GOT3 (cell line): ENCODE measurements at regions not wholly inside any gene's neighbourhood (a gene's known extent, or its start where the extent isn't known, plus 50 kb on each side); places are given as distances from the start of the nearest gene placed in this dataset.

Experiments used
- DNase-seq: peaks from one replicate; lab custom pipeline; 2025; ENCODE audit warnings: mixed read lengths; lab: John Stamatoyannopoulos, UW

- no peak for DNase-seq
Observed at GRCh38 chr12:124630791-124631313, 63.4 kb upstream of the NCOR2 start.

DNA sequence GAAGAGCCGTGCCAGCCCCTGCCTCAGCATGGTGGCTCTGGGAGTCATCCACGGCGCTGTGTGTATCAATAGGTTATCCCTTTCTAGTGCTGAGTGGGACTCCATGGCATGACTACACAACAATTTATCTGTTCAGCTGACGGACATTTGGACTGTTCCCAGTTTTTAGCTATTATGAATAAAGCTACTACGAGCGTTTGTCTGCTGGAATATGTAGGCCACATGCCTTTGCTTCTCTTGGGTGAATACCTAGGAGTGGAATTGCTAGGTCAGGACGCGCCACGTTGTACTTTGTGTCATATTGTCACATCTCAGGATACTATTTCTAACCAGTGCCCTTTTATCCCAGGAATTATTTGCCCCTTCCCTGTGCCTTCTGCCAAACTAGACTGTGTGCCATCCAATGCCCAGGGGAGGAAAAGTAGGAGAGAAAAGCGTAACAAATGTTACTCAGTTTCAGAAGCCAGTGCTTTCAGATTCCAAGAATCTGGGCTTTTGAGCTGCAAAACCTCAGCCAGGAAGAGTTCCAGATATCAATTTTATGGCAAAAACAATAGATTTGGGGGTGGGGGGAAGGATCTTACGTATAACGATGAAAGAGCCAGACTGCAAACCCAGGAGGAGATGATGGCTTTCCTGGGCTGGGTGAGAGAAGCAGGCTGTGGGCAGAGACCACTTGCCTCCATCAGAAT, 62.5 kb upstream of the NCOR2 start:
- DNase-seq = no peak

- no peak for DNase-seq
Observed at GRCh38 chr12:124629117-124629516, 61.7 kb upstream of the NCOR2 start.

DNA sequence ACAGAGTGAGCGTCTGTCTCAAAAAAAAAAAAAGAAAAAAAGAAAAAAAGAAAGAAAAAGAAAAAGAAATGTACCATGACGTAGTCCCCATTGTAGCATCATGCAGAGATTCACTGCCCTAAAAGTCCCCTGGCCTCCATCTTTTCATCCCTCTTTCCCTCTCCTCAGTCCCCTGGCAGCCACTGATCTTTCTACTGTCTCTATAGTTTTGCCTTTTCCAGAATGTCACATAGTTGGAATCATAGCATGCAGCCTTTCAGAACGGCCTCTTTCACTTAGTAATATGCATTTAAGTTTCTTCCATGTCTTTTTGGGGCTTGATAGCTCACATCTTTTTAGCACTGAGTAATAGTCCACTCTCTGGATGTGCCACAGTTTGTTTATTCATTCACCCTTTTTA, 60.5 kb upstream of the NCOR2 start:
- no peak for DNase-seq

GRCh38 chr12:124626971-124627411, 59.6 kb upstream of the NCOR2 start:
- DNase-seq = peak; percentile 13

- DNase-seq = peak; percentile 67
Observed at GRCh38 chr12:124625867-124626675, 58.7 kb upstream of the NCOR2 start.

- no peak for DNase-seq
Observed at GRCh38 chr12:124624823-124625222, 57.4 kb upstream of the NCOR2 start.

DNA sequence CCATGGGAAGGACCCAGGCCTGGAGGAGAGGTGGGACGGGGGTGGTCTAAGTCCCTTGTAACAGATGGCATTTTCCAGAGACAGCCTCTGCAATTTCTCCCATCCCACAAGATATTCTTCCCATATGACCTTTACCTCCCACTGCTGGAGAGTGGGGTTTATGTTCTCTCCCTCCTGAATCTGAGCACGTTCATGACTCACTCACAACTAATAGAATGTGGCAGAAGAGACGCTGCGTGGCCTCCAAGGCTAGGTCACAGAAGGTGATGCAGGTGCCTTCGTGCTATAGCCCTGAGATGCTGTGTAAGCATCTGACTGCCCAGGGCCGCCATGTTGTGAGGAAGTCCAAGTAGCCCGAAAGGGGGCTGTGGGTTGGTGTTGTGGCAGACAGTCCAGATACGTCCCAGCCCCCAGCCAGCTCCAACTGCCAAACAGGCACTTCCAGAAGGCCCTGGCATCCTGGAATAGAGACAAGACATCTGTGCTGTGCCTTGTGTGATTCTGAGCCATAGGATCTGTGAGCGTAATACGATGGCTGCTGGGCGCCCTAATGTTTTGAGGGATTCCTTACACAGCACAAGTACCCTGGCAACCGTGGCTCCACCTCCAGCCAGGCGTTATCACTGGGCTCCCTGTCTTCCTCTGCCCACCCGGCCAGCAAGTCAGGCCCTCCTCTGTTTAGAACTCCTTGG, 56.1 kb upstream of the NCOR2 start:
- DNase-seq = no peak

DNA sequence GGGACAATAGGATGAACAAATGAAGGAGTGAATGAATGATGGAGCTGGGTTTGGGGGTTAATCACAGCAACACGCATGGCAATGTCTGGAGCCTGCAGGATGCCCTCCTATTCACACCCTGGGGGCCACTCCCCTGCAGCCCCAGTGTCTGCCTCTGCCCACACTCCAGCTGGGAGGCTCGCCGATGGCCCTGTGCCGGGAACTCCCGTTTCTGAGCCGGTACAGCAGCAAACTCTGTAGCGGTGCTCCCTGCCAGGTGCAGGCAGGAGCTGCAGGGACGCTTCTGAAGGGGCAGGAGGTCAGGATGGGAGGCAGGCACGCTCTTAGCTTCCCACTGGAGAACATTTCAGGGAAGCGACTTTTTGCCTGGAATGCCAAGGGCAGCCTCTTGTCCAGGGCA, 55.4 kb upstream of the NCOR2 start:
- DNase-seq = no peak

DNA sequence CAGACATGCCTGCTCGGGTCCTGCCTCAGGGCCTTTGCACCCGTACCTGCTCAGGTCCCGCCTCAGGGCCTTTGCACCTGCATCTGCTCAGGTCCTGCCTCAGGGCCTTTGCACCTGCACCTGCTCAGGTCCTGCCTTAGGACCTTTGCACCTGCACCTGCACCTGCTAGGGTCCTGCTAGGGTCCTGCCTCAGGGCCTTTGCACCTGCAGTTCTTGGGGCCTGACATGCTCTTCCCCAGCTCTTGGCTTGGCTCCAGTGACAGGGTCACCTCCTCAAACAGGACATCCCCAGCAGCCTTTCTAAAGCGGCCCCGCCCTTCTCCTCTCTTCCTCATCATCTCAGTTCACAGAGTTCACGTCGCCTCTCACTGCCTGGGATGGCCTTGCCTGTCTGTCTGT, 54.9 kb upstream of the NCOR2 start:
- DNase-seq = no peak

DNA sequence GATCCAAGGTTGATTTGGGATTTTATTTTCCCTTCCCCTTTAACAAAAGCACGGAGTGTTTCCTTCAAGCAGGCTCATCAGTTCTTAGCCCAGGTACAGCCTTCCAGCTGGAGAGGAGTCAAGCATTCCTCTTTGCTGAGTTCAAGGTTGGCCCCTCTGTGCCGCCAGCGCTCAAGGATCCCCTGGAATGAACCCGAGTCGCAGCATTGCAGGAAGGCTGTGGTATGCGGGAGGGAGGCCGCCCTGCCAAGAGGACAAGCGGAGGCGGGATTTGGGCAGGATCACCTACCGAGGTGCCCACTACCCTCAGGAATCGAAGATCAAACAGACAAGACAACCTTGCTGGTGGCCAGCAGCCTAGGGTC, 53.9 kb upstream of the NCOR2 start:
- DNase-seq = no peak

DNA sequence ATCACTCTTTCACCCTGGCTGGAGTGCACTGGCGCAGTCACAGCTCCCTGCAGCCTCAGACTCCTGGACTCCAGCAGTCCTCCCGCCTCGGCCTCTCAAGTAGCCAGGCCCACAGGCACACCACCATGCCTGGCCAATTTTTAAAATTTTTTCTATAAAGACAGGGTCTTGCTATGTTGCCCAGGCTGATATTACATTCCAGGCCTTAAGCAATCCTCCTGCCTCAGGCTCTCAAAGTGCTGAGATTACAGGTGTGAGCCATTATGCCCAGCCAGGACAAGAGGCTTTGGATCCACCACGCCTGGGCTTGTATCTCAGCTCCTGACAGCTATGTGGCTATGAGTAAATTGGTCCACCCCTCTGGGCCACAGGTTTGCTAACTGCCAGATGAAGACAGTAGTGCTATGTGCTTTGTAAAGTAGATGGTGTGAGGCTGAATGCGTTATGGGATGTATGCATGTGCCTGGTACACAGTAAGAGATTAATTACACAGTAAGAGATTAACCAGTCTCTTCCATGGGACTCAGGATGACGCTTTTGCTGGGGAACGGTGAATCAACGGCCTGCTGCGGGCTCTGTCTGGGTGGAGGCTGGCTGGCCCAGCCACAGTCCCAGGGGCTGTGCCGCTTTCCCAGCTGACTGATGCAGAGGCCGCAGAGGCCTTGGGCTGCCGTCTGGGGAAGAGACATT, 53.3 kb upstream of the NCOR2 start:
- DNase-seq = no peak

- DNase-seq = no peak
Observed at GRCh38 chr12:124618291-124618902, 51.0 kb upstream of the NCOR2 start.

DNA sequence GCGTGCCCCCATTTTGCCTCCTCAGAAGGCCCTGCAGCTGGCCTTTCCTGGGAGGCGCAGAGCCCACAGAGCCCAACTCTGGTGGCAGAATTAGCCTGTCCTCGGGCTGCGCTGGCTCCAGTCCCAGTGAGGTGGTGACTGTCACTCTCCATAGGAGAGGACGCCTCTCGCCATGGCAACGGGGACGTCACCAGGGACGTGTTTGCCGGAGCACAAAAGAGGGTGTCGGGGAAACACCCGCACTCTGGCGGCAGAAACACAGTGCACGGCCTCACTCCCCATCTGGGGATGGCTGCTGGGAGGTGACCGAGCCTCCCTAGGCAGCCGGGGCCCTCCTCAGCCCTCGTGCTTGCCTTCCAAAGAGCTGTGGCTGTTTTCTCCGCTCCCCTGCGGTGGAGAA, 50.2 kb upstream of the NCOR2 start:
- DNase-seq = no peak
